ENCODE measurements at regions not wholly inside any gene's neighbourhood (a gene's known extent, or its start where the extent isn't known, plus 50 kb on each side); places are given as distances from the start of the nearest gene placed in this dataset.

- TF ChIP-seq POLR2AphosphoS5 (IDR thresholded peaks at IDR 0.05; ENCODE audit: insufficient read depth in 1 of 2, low read depth in 1 of 2) (no peak), POLR2A (IDR thresholded peaks at IDR 0.05) (no peak)
- TF ChIP-seq, protein P1, sequence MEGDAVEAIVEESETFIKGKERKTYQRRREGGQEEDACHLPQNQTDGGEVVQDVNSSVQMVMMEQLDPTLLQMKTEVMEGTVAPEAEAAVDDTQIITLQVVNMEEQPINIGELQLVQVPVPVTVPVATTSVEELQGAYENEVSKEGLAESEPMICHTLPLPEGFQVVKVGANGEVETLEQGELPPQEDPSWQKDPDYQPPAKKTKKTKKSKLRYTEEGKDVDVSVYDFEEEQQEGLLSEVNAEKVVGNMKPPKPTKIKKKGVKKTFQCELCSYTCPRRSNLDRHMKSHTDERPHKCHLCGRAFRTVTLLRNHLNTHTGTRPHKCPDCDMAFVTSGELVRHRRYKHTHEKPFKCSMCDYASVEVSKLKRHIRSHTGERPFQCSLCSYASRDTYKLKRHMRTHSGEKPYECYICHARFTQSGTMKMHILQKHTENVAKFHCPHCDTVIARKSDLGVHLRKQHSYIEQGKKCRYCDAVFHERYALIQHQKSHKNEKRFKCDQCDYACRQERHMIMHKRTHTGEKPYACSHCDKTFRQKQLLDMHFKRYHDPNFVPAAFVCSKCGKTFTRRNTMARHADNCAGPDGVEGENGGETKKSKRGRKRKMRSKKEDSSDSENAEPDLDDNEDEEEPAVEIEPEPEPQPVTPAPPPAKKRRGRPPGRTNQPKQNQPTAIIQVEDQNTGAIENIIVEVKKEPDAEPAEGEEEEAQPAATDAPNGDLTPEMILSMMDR (IDR thresholded peaks at IDR 0.05), result no peak
Measured at GRCh38 chr4:103354006-103354405, 155.9 kb upstream of the CENPE start.
